IMR-90 (cell line): ENCODE measurements at regions not wholly inside any gene's neighbourhood (a gene's known extent, or its start where the extent isn't known, plus 50 kb on each side); places are given as distances from the start of the nearest gene placed in this dataset.

ENCODE experiments used
- ATAC-seq: fragments of 200-7000 bp; cut with Tn5 transposase; 2 replicates; pipeline ENCODE4 v1.9.1; 2020; ENCODE audit warnings: low read depth, mild to moderate bottlenecking, moderate library complexity
- BruUV-seq: library from RNA; stranded (reverse); fragments of 400-500 nt; replicated peaks from 2 replicates; lab custom pipeline; 2021; lab: Mats Ljungman, UMichigan
- CTCF ChIA-PET: fragments of 300-600 bp; formaldehyde crosslinking; extraction: SDS; loops from one replicate; lab custom pipeline; 2021; ENCODE audit warnings: antibody characterized with exemption; lab: Yijun Ruan, JAX
- POLR2A ChIA-PET: fragments of 300-600 bp; sonication (Branson Sonifier 250); formaldehyde crosslinking; loops from one replicate; lab custom pipeline; 2022; ENCODE audit warnings: antibody characterized with exemption; ENCODE audit not compliant: unreplicated experiment; lab: Charles Lee
- DNase-seq: peaks from one replicate; pipeline ENCODE4 v3.0.0; 2013
- H2AFZ ChIP-seq: replicated peaks from 2 replicates; pipeline ENCODE3; 2013; ENCODE audit warnings: low read length, mild to moderate bottlenecking; ENCODE audit not compliant: poor library complexity
- H2AK5ac ChIP-seq: 2 replicates; pipeline ENCODE4 v1.6.1; 2013; ENCODE audit warnings: low read depth, low read length, inconsistent platforms
- H2AK9ac ChIP-seq: replicated peaks from 2 replicates; pipeline ENCODE3; 2013; ENCODE audit warnings: mild to moderate bottlenecking, low read depth, low read length, moderate library complexity; ENCODE audit not compliant: poor library complexity
- H2BK120ac ChIP-seq: 2 replicates; pipeline ENCODE4 v1.6.1; 2013; ENCODE audit warnings: low read depth, low read length, inconsistent platforms
- H2BK15ac ChIP-seq: 3 replicates; pipeline ENCODE4 v1.6.1; 2013; ENCODE audit warnings: low read depth, low read length, inconsistent platforms
- H2BK20ac ChIP-seq: 2 replicates; pipeline ENCODE4 v1.6.1; 2013; ENCODE audit warnings: low read depth, mild to moderate bottlenecking, inconsistent platforms, low read length, moderate library complexity
- H2BK5ac ChIP-seq: 2 replicates; pipeline ENCODE4 v1.6.1; 2013; ENCODE audit warnings: mild to moderate bottlenecking, low read depth, low read length, inconsistent platforms; ENCODE audit not compliant: poor library complexity, severe bottlenecking
- H3K14ac ChIP-seq: replicated peaks from 2 replicates; pipeline ENCODE4 v1.6.1; 2013; ENCODE audit warnings: low read depth, low read length, inconsistent platforms
- H3K18ac ChIP-seq: 2 replicates; pipeline ENCODE4 v1.6.1; 2013; ENCODE audit warnings: low read depth, low read length, control low read depth
- H3K23ac ChIP-seq: 2 replicates; pipeline ENCODE4 v1.6.1; 2013; ENCODE audit warnings: low read depth, low read length, inconsistent platforms
- H3K27ac ChIP-seq: 2 replicates; pipeline ENCODE4 v1.5.1; 2013; ENCODE audit warnings: mild to moderate bottlenecking, control low read depth, low read length; ENCODE audit not compliant: insufficient read depth
- H3K27me3 ChIP-seq: 2 replicates; pipeline ENCODE4 v1.6.1; 2013; ENCODE audit warnings: low read length; ENCODE audit not compliant: control insufficient read depth, insufficient read depth
- H3K36me3 ChIP-seq: 2 replicates; pipeline ENCODE4 v1.6.1; 2013; ENCODE audit warnings: low read length, mixed read lengths; ENCODE audit not compliant: control insufficient read depth, insufficient read depth
- H3K4ac ChIP-seq: 2 replicates; pipeline ENCODE4 v1.6.1; 2013; ENCODE audit warnings: low read depth, low read length, inconsistent platforms
- H3K4me1 ChIP-seq: 2 replicates; pipeline ENCODE4 v1.6.1; 2013; ENCODE audit warnings: low read length, mixed read lengths; ENCODE audit not compliant: control insufficient read depth, insufficient read depth
- H3K4me2 ChIP-seq: 2 replicates; pipeline ENCODE4 v1.6.1; 2013; ENCODE audit warnings: low read depth, mild to moderate bottlenecking, control low read depth, low read length, moderate library complexity
- H3K4me3 ChIP-seq: 2 replicates; pipeline ENCODE4 v1.5.1; 2013; ENCODE audit warnings: low read depth, mild to moderate bottlenecking, control low read depth, low read length, moderate library complexity; ENCODE audit not compliant: insufficient read depth
- H3K56ac ChIP-seq: 2 replicates; pipeline ENCODE4 v1.6.1; 2013; ENCODE audit warnings: low read length, inconsistent platforms; ENCODE audit not compliant: insufficient read depth; ENCODE audit errors: extremely low read depth
- H3K79me1 ChIP-seq, 2 experiments: 2 replicates each; pipeline ENCODE4 v1.6.1; 2013; ENCODE audit warnings: low read length in 2 of 2, inconsistent platforms in 1 of 2, low read depth in 1 of 2
- H3K9ac ChIP-seq: 2 replicates; pipeline ENCODE4 v1.6.1; 2013; ENCODE audit warnings: low read depth, low read length, control low read depth
- H3K9me1 ChIP-seq: 2 replicates; pipeline ENCODE4 v1.6.1; 2013; ENCODE audit warnings: low read length, inconsistent platforms; ENCODE audit not compliant: insufficient read depth
- H3K9me3 ChIP-seq: 2 replicates; pipeline ENCODE4 v1.6.1; 2013; ENCODE audit warnings: low read length; ENCODE audit not compliant: control insufficient read depth, insufficient read depth
- H4K20me1 ChIP-seq: 2 replicates; pipeline ENCODE4 v1.6.1; 2013; ENCODE audit warnings: low read length, inconsistent platforms; ENCODE audit not compliant: insufficient read depth
- H4K5ac ChIP-seq: 2 replicates; pipeline ENCODE4 v1.6.1; 2013; ENCODE audit warnings: mild to moderate bottlenecking, low read depth, low read length, control low read depth
- H4K8ac ChIP-seq, 2 experiments: 2 replicates each; pipeline ENCODE4 v1.6.1; 2013; ENCODE audit warnings: low read depth in 2 of 2, low read length in 2 of 2, control low read depth in 1 of 2, inconsistent platforms in 1 of 2
- H4K91ac ChIP-seq: 2 replicates; pipeline ENCODE4 v1.6.1; 2013; ENCODE audit warnings: low read depth, low read length, inconsistent platforms; ENCODE audit not compliant: insufficient read depth
- BHLHE40 ChIP-seq: fragments of 150-350 bp; IDR thresholded peaks from 2 replicates; pipeline ENCODE4 v1.6.1; 2016; ENCODE audit warnings: mild to moderate bottlenecking, low read depth, low read length
- CEBPB ChIP-seq: IDR thresholded peaks from 2 replicates; pipeline ENCODE4 v1.6.1; 2012; ENCODE audit warnings: low read depth, low read length, improper control_type of control experiment
- CHD1 ChIP-seq: IDR thresholded peaks from 2 replicates; pipeline ENCODE4 v1.6.1; 2012; ENCODE audit warnings: low read depth, low read length, improper control_type of control experiment
- CTCF ChIP-seq: conservative IDR thresholded peaks from 2 replicates; pipeline ENCODE4 v1.5.1; 2012; ENCODE audit warnings: mild to moderate bottlenecking, low read depth, low read length, improper control_type of control experiment
- FOS ChIP-seq: fragments of 150-350 bp; IDR thresholded peaks from 2 replicates; pipeline ENCODE4 v1.6.1; 2016; ENCODE audit warnings: low read depth, low read length
- MAFK ChIP-seq: IDR thresholded peaks from 2 replicates; pipeline ENCODE4 v1.6.1; 2012; ENCODE audit warnings: low read depth, low read length, improper control_type of control experiment
- MAZ ChIP-seq: IDR thresholded peaks from 2 replicates; pipeline ENCODE4 v1.6.1; 2012; ENCODE audit warnings: low read depth, mild to moderate bottlenecking, low read length, improper control_type of control experiment, moderate library complexity, borderline replicate concordance
- MXI1 ChIP-seq: IDR thresholded peaks from 2 replicates; pipeline ENCODE4 v1.6.1; 2012; ENCODE audit warnings: low read depth, mild to moderate bottlenecking, low read length, moderate library complexity, borderline replicate concordance
- POLR2A ChIP-seq: IDR thresholded peaks from 2 replicates; pipeline ENCODE4 v1.6.1; 2012; ENCODE audit warnings: mild to moderate bottlenecking, low read depth, low read length
- RAD21 ChIP-seq: IDR thresholded peaks from 2 replicates; pipeline ENCODE4 v1.6.1; 2012; ENCODE audit warnings: low read length, improper control_type of control experiment
- RCOR1 ChIP-seq: IDR thresholded peaks from 2 replicates; pipeline ENCODE4 v1.6.1; 2012; ENCODE audit warnings: mild to moderate bottlenecking, low read length, improper control_type of control experiment; ENCODE audit not compliant: insufficient replicate concordance
- SMC3 ChIP-seq: fragments of 150-350 bp; IDR thresholded peaks from 2 replicates; pipeline ENCODE4 v1.6.1; 2016; ENCODE audit warnings: low read depth, mild to moderate bottlenecking, antibody characterized with exemption, low read length, moderate library complexity
- WGBS, 2 experiments: methylation state at CpG; one replicate each; pipeline versions ENCODE4 v1.1.5 to v1.1.7; 2013; ENCODE audit warnings: missing lambda C conversion rate in 2 of 2; ENCODE audit not compliant: insufficient read length in 1 of 2; ENCODE audit errors: extremely low coverage in 2 of 2; 5-methylcytosine and 5-hydroxymethylcytosine counted together
- dilution Hi-C: fragments of 300-500 bp; cut with HindIII; formaldehyde crosslinking; loops from one replicate; pipeline ENCODE4 v1.14.3; 2018; ENCODE audit warnings: low sequenced_read_pairs; ENCODE audit not compliant: unreplicated experiment
- in situ Hi-C: fragments of 300-500 bp; cut with MboI; formaldehyde crosslinking; loops from 3 replicates; pipeline ENCODE4 v1.14.3; 2019; ENCODE audit warnings: low sequenced_read_pairs, inconsistent platforms, mixed read lengths
- intact Hi-C: fragments of 100-400 bp; cut with micrococcal nuclease; formaldehyde crosslinking; loops from 2 replicates; pipeline ENCODE4 v1.10.0; 2022
- TF ChIP-seq, protein P1 (sequence below): fragments of 150-350 bp; IDR thresholded peaks from 2 replicates; pipeline ENCODE4 v1.6.1; 2017; ENCODE audit warnings: mild to moderate bottlenecking, antibody characterized with exemption, low read length, low read depth
- TF ChIP-seq, protein P2 (sequence below): fragments of 150-350 bp; IDR thresholded peaks from 2 replicates; pipeline ENCODE4 v1.6.1; 2016; ENCODE audit warnings: low read depth, mild to moderate bottlenecking, low read length, moderate library complexity, borderline replicate concordance

GRCh38 chr17:36691606-36692005 is 90.2 kb downstream of the MRM1 start:
- Histone ChIP-seq H2BK20ac (no peak overlapping the region), H3K18ac (no peak overlapping the region), H2AK9ac (no peak overlapping the region), H3K4me3 (no peak overlapping the region), H3K23ac (no peak overlapping the region), H3K27me3 (peaks cover 7% of the 10 kb centered on the region), H3K36me3 (no peaks in the 10 kb centered on the region), H2AFZ (no peak overlapping the region), H3K56ac (no peak overlapping the region), H3K27ac (no peak overlapping the region), H3K9ac (no peak overlapping the region), H4K5ac (no peak overlapping the region), H3K4me2 (no peak overlapping the region), H3K14ac (no peak overlapping the region), H3K79me1 (no peaks in the 10 kb centered on the region), H3K4ac (no peak overlapping the region), H2BK5ac (no peak overlapping the region), H2BK120ac (no peak overlapping the region), H3K4me1 (no peaks in the 10 kb centered on the region), H4K20me1 (no peaks in the 10 kb centered on the region), H4K91ac (no peak overlapping the region), H2BK15ac (no peak overlapping the region), H3K9me1 (no peaks in the 10 kb centered on the region), H2AK5ac (no peak overlapping the region), H3K9me3 (no peaks in the 10 kb centered on the region), H4K8ac (no peak overlapping the region)
- no peak for ATAC-seq
- no TSS peak for BruUV-seq
- in situ Hi-C loops (no loop called here), dilution Hi-C loops (no loop called here), intact Hi-C loops (no loop called here)
- DNase-seq, result no peak
- ChIA-PET CTCF (no interaction called here), POLR2A (no interaction called here)
- TF ChIP-seq RCOR1 (no peak), CHD1 (no peak), POLR2A (no peak), CEBPB (no peak), FOS (no peak), BHLHE40 (no peak), RAD21 (no peak), MAFK (no peak), CTCF (no peak), MAZ (no peak), MXI1 (no peak), SMC3 (no peak)
- TF ChIP-seq, protein P1, sequence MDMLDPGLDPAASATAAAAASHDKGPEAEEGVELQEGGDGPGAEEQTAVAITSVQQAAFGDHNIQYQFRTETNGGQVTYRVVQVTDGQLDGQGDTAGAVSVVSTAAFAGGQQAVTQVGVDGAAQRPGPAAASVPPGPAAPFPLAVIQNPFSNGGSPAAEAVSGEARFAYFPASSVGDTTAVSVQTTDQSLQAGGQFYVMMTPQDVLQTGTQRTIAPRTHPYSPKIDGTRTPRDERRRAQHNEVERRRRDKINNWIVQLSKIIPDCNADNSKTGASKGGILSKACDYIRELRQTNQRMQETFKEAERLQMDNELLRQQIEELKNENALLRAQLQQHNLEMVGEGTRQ, result no peak
- TF ChIP-seq, protein P2, sequence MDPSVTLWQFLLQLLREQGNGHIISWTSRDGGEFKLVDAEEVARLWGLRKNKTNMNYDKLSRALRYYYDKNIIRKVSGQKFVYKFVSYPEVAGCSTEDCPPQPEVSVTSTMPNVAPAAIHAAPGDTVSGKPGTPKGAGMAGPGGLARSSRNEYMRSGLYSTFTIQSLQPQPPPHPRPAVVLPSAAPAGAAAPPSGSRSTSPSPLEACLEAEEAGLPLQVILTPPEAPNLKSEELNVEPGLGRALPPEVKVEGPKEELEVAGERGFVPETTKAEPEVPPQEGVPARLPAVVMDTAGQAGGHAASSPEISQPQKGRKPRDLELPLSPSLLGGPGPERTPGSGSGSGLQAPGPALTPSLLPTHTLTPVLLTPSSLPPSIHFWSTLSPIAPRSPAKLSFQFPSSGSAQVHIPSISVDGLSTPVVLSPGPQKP, result no peak
- no CpG with 5 or more reads among the region's 3 CpGs for WGBS, 2 experiments
